ENCODE measurements at regions not wholly inside any gene's neighbourhood (a gene's known extent, or its start where the extent isn't known, plus 50 kb on each side); places are given as distances from the start of the nearest gene placed in this dataset.

DNA sequence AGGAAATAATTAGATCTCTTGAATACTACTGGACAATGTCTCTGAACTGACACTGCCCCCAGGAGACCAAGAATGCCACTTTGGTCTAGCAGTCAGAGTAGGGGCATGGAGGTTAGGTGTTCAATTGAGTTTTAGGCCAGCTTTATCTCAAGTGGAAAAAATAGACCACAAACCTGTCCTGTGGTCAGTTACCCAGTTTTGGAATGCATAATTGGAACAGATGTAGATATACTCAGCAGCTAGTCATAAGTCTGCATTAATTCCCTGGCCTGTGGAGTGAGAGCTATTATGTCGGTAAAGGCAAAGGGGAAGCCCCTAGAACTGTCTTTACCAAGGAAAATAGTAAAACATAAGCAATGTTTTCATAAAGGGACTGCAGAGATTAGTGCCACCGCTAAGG, 587.7 kb downstream of the GLUD2 start:
- intact Hi-C loops (cut with DNase I; ENCODE audit: low total_unique reads) = no loop called here
- no peak for DNase-seq (ENCODE audit: low spot score in 2 of 2)
- no peaks in the 10 kb centered on the region for H3K27me3 ChIP-seq
- H3K4me1 ChIP-seq = no peaks in the 10 kb centered on the region
- no peaks in the 10 kb centered on the region for H3K9me3 ChIP-seq
- H3K27ac ChIP-seq = no peak overlapping the region
- TF ChIP-seq, protein P1, sequence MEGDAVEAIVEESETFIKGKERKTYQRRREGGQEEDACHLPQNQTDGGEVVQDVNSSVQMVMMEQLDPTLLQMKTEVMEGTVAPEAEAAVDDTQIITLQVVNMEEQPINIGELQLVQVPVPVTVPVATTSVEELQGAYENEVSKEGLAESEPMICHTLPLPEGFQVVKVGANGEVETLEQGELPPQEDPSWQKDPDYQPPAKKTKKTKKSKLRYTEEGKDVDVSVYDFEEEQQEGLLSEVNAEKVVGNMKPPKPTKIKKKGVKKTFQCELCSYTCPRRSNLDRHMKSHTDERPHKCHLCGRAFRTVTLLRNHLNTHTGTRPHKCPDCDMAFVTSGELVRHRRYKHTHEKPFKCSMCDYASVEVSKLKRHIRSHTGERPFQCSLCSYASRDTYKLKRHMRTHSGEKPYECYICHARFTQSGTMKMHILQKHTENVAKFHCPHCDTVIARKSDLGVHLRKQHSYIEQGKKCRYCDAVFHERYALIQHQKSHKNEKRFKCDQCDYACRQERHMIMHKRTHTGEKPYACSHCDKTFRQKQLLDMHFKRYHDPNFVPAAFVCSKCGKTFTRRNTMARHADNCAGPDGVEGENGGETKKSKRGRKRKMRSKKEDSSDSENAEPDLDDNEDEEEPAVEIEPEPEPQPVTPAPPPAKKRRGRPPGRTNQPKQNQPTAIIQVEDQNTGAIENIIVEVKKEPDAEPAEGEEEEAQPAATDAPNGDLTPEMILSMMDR (IDR thresholded peaks at IDR 0.05) = no peak
- no peak for TF ChIP-seq POLR2AphosphoS5 (IDR thresholded peaks at IDR 0.05)
- TF ChIP-seq POLR2A (IDR thresholded peaks at IDR 0.05) = no peak
- no peak overlapping the region for H3K4me3 ChIP-seq
- H3K36me3 ChIP-seq = no peaks in the 10 kb centered on the region

DNA sequence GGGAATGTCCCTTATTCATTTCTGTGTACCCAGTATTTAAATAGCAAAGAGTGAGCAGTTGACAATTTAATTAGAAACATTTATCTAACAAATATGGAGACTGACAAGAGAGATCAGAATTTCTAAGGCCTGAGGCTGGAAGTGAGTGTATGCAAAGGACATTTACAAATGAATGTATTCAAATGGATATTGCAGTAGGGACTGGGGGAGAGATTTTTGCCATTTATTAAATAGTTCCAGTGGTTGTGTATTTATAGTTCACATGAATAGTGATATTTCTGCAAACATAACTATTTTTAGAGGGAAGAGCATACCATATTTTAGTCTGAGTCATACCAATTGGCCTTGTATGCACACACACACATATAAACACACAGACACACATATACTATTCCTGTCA, 592.4 kb downstream of the GLUD2 start:
- Histone ChIP-seq H3K27me3 (no peaks in the 10 kb centered on the region), H3K4me1 (no peaks in the 10 kb centered on the region), H3K9me3 (no peaks in the 10 kb centered on the region), H3K4me3 (no peak overlapping the region), H3K36me3 (no peaks in the 10 kb centered on the region), H3K27ac (no peak overlapping the region)
- TF ChIP-seq, protein P1 (IDR thresholded peaks at IDR 0.05) = no peak
- no peak for DNase-seq (ENCODE audit: low spot score in 2 of 2)
- intact Hi-C loops (cut with DNase I; ENCODE audit: low total_unique reads) = no loop called here

DNA sequence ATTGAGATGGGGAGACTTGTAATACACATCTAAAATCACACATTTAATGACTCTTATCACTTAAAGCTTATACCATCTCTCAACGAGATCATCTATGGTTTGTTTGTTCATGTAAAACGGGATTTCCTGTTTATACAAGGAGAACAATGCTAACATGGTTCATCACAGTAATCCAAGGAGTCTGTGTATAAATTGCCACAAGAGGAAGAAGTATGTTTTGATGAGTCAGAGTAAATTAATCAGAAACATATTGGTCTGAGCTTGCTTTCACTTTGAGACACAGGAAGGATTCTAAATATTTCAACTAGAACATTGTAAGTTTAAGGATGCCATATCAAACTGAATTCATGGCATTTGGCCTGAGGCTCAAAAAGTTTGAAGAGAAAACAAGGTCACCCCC, 594.1 kb downstream of the GLUD2 start:
- Histone ChIP-seq H3K27me3 (no peaks in the 10 kb centered on the region), H3K9me3 (no peaks in the 10 kb centered on the region), H3K27ac (no peak overlapping the region), H3K4me1 (no peaks in the 10 kb centered on the region), H3K4me3 (no peak overlapping the region), H3K36me3 (no peaks in the 10 kb centered on the region)
- DNase-seq (ENCODE audit: low spot score in 2 of 2) = no peak
- TF ChIP-seq POLR2A (IDR thresholded peaks at IDR 0.05) = no peak
- no peak for TF ChIP-seq POLR2AphosphoS5 (IDR thresholded peaks at IDR 0.05)
- TF ChIP-seq, protein P1 (IDR thresholded peaks at IDR 0.05) = no peak
- intact Hi-C loops (cut with DNase I; ENCODE audit: low total_unique reads) = no loop called here

DNA sequence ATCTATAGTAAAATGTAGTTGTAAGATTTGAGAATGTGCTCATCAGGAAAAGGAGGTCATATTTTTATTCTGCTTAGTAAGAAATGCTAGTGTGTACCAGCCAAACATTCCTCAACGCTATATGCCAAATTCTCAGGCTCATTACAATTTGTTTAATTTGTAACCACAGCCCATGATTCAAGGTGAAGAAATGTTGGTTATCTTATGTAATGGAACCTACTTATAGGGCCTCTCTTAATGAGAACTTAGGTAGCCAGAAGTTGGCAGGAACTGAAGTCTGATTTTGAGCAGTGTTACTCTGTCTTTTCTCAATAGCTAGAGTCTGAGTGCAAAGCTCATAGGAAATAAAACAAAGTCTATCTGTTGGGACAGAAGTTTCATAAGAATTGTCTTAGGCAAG, 595.0 kb downstream of the GLUD2 start:
- DNase-seq (ENCODE audit: low spot score in 2 of 2) = no peak
- H3K27ac ChIP-seq = no peak overlapping the region
- intact Hi-C loops (cut with DNase I; ENCODE audit: low total_unique reads) = no loop called here
- no peak overlapping the region for H3K4me3 ChIP-seq
- no peaks in the 10 kb centered on the region for H3K9me3 ChIP-seq
- H3K4me1 ChIP-seq = no peaks in the 10 kb centered on the region
- H3K27me3 ChIP-seq = no peaks in the 10 kb centered on the region
- no peaks in the 10 kb centered on the region for H3K36me3 ChIP-seq
- no peak for TF ChIP-seq POLR2AphosphoS5 (IDR thresholded peaks at IDR 0.05)

DNA sequence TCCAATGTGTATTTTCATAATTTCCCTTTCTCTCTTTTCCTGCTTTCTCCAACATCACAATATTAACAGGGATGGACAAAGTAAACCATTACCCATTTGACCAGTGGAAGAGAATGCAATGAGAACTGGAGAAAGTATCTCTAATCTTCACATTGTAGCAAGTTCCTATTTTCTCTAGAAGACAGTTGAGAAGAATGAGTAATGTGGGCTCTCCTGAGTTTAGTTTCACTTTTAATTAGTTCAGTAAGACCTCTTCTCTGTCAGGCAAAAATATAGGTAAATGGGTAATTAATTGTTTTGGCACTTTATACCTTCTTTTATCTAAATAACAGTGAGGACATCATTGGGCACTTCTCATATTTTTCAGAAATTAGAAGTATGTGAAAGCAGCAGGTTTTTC, 602.0 kb downstream of the GLUD2 start:
- Histone ChIP-seq H3K9me3 (peaks cover 0 to 8% of the 10 kb centered on the region in 2 donors), H3K4me3 (no peak overlapping the region), H3K4me1 (no peaks in the 10 kb centered on the region), H3K27me3 (no peaks in the 10 kb centered on the region), H3K36me3 (no peaks in the 10 kb centered on the region), H3K27ac (no peak overlapping the region)
- intact Hi-C loops (cut with DNase I; ENCODE audit: low total_unique reads) = no loop called here
- DNase-seq (ENCODE audit: low spot score in 2 of 2) = no peak
- TF ChIP-seq POLR2AphosphoS5 (IDR thresholded peaks at IDR 0.05) = no peak
- TF ChIP-seq, protein P1 (IDR thresholded peaks at IDR 0.05) = no peak
- TF ChIP-seq POLR2A (IDR thresholded peaks at IDR 0.05) = no peak

DNA sequence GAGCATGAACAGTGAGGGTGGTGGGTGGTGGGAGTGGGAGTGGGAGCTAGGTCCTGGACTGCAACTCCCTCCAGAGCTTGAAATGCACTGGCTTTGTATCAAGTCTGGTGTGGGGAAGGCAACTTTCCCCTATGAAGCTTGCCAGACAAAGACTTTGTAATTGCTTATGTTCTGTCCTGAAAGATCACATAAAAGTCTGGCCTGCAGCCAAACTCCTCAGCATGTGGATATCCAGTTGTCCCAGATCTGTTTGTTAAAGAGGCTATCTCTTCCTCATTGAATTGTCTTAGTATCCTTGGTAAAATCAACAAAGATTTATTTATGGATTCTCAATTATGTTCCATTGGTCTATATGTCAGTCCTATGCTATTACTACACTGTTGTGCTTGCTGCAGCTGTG, 607.9 kb downstream of the GLUD2 start:
- H3K4me3 ChIP-seq = no peak overlapping the region

More for the DNA sequence above, 607.9 kb downstream of the GLUD2 start:
- H3K27me3 ChIP-seq = no peaks in the 10 kb centered on the region
- intact Hi-C loops (cut with DNase I; ENCODE audit: low total_unique reads) = no loop called here
- H3K9me3 ChIP-seq = peaks cover 0 to 8% of the 10 kb centered on the region in 2 donors
- no peak overlapping the region for H3K27ac ChIP-seq
- no peak for TF ChIP-seq POLR2AphosphoS5 (IDR thresholded peaks at IDR 0.05)
- no peaks in the 10 kb centered on the region for H3K36me3 ChIP-seq
- no peak for DNase-seq (ENCODE audit: low spot score in 2 of 2)
- H3K4me1 ChIP-seq = no peaks in the 10 kb centered on the region
